GM12865 (cell line): ENCODE measurements at regions not wholly inside any gene's neighbourhood (a gene's known extent, or its start where the extent isn't known, plus 50 kb on each side); places are given as distances from the start of the nearest gene placed in this dataset.
"Not testable (repeated sequence)": the region's sequence is repeated elsewhere in the genome, so short reads cannot be mapped to it uniquely, and the experiment has no call there.

Source experiments
- DNase-seq: peaks from one replicate; pipeline ENCODE4 v3.0.0; 2010; ENCODE audit warnings: low read depth
- H3K4me3 ChIP-seq: 2 replicates; pipeline ENCODE4 v1.5.1; 2011; ENCODE audit warnings: mild to moderate bottlenecking, low read depth, low read length, control low read depth
- TF ChIP-seq, protein P1 (sequence below): IDR thresholded peaks from 2 replicates; pipeline ENCODE4 v1.5.1; 2011; ENCODE audit warnings: low read length, control low read depth, low read depth, inconsistent platforms; ENCODE audit not compliant: insufficient read depth; ENCODE audit errors: missing control alignments

DNA sequence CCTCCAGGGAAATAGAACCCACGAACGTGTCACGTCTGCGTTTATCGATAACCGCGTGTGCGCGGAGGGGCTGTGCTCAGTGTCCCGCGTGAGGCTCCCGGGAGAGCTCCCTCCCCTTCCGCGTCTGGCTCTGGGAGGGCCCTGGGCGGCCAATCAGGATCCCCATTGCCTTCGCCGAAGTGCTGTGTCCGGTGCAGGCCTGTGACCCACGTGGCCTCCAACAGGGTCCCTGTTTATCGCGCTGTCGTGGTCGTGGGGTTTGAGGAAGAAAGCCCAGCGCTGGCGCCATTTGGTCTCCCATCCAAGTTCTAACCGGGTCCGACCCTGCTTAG is 345.6 kb downstream of the ADGRD1 start:
- not testable (repeated sequence) for DNase-seq, H3K4me3 ChIP-seq

DNA sequence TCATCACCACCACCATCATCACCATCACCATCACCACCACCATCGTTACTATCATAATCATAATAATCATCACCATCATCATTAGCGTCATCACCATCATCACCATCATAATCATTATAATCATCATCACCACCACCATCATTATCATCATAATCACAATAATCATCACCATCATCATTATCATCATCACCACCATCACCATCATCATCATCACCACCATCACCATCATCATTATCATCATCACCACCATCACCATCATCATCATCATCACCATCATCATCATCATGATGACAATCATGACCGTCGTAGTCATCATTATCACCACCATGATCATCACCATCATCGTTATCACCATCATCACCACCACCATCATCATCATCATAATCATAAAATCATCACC is 349.9 kb downstream of the ADGRD1 start:
- H3K4me3 ChIP-seq, DNase-seq: not testable (repeated sequence)

DNA sequence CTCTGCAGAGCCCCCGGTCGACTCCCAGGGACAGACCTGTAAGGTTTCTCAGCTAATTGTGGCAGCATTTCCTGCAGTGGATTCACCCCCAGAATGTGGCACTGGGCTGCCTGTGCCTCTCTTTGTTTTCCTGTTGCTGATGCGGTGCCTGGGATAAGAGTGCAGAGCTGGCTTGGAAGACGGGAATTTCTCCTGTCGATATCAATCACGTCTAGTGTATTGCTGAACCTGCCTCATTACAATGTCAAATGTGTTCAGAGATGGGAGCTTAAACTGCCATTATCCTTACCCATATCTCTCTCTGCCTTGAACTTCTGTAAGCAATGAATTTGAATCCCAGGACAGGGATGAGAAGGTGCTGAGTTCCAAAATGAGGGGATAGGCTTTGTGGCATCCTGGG is 350.9 kb downstream of the ADGRD1 start:
- not testable (repeated sequence) for DNase-seq

DNA sequence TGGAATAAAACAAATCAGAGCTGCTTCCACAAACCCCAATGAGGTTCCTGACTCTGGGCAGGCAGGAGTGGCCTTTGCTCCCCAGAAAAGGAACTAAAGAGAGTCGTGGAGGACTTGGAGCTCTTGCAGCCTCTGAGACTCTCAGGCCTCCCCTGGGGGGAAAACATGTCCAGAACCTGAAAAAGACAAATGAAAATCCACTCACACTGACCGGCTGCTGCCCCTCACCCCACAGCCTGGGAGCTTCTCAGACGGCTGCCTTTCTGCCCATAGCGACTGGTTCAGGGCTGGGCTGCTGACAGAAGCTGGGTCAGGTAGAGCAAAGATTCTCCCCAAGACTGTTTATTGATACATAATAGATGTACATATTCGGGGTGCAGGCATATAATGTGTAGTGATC is 356.0 kb downstream of the ADGRD1 start:
- TF ChIP-seq, protein P1, sequence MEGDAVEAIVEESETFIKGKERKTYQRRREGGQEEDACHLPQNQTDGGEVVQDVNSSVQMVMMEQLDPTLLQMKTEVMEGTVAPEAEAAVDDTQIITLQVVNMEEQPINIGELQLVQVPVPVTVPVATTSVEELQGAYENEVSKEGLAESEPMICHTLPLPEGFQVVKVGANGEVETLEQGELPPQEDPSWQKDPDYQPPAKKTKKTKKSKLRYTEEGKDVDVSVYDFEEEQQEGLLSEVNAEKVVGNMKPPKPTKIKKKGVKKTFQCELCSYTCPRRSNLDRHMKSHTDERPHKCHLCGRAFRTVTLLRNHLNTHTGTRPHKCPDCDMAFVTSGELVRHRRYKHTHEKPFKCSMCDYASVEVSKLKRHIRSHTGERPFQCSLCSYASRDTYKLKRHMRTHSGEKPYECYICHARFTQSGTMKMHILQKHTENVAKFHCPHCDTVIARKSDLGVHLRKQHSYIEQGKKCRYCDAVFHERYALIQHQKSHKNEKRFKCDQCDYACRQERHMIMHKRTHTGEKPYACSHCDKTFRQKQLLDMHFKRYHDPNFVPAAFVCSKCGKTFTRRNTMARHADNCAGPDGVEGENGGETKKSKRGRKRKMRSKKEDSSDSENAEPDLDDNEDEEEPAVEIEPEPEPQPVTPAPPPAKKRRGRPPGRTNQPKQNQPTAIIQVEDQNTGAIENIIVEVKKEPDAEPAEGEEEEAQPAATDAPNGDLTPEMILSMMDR, result no peak
- no peak for DNase-seq
- H3K4me3 ChIP-seq, result no peak overlapping the region

More for the DNA sequence above, 350.9 kb downstream of the ADGRD1 start:
- H3K4me3 ChIP-seq, result not testable (repeated sequence)

DNA sequence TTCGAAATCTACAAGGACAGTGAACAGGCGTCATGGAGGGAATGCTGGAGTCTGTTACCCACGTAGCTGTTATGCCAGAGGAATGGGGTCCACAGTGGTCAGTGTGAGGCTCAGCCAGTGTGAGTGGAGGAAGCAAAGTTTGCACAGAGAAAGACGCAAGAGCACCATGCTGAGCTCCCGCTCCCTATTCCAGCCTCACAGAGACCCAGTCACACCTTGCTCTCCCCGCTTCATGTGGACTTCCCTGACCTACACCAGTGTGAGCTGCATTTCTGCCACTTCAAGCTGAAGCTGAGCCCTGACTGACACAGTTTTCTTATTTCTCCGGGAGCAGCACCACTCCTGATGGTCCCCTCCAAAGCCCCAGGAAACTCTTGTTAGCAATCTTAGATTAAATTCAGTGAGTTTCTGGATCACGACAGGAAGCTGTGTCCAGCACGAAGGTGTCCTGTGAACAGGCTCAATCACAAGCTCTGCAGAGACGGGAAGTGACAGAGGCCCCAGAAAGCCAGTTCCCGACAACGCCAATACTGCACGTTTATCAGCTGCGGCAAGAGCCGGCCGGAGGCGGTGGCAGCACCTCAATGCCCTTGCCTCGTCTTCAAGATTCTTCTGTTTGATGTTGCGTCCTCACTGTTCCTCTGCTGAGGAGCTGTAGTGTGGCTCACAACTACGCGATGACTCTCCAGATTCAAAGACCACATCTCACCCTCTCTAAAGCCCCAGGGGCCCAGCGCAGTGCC is 356.7 kb downstream of the ADGRD1 start:
- DNase-seq, H3K4me3 ChIP-seq: not testable (repeated sequence)

DNA sequence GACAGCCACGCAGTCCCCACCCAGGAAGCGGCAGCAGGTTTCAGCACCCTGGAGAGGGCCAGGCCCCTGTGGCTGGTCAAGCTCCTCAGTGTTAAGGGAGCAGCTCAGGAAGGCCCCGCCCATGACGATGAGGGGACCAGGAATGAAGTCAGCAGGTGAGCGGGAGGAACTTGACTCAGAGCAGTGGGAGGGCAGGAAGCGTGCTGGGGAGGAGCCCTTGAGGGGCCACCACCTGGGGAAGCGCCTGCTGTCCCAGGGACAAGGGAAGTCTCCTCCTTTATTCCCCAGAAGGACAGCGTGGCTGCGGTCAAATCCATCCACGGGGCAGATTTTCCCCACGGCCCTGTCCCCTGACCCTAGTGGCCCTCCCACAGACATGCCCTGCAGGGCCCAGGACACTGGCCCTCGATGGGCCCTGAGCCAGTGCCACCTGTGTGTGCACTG is 357.6 kb downstream of the ADGRD1 start:
- DNase-seq, H3K4me3 ChIP-seq: not testable (repeated sequence)

DNA sequence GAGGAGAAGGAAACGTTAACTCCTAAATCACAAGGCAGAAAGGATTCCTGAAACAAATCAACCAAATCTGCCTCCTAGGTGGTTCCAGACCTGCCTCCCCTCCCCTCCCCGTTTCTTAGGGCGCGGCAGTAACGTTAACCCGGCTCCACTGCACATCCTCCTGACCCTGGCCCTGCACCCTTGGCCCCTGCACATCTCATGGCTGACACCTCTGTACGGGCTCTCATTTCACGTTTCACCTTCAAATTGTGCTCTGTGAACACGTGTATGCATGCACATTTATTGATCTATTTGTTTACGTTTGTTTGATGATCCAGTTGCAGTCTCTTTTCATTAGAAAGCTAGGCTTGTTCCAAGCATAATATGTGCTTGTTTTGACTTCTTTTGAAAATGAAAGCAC is 358.1 kb downstream of the ADGRD1 start:
- H3K4me3 ChIP-seq, result no peak overlapping the region
- DNase-seq, result no peak
- TF ChIP-seq, protein P1, result no peak

DNA sequence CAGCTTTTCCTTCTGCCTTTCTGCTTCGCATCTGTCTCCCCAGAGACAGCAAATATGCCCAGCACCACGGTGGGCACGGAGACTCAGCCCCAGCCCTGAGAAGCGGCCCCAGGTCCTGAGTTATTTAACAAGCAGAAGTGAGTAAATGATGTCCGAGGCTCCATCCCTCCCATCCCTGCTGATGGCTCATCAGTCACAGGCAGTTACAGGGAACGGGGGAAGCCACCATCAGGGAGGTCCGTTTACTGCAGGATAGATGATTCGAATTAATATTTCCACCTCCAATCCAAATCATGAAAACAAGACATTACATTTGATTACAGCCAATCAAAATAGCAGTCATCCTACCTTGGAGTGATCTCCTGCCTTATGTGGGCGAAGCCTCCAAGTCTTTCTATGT is 358.7 kb downstream of the ADGRD1 start:
- H3K4me3 ChIP-seq, DNase-seq: not testable (repeated sequence)

DNA sequence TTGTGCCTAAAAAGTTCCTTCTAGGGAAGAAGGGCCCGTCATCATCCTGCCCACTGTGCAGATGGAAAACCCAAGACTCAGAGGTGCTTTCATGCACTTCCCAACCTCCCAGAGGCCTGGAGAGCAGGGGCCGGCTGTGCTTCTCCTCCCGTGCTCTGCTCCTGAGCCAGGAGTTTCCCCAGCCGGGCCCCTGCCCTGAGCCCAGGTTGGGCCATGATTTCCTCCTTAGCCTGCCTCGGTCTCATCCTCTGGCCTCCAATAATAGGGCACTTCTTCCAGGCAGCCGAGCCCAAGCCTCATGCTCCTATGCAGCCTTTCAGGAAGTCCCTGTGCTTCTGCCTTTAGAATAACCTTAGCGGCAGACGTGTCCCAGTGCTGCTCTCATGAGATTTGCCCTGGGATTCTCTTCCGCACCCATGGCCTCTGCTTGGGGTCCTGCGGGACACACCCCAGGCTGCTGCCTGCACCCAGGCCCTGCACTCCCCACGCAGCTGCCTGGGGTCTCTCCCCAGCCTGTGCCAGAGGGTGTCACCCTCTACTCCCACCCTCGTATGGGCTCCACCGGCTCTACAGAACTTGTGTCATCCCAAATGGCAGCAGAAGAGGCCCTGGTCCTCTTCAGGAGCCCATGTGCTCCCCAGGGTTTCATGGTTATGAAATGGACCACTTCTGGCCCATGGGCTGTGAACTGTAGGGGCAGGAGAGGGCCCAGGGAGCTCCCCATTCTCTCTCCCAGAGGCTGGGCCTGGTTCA is 359.3 kb downstream of the ADGRD1 start:
- H3K4me3 ChIP-seq, result no peak overlapping the region
- TF ChIP-seq, protein P1, result no peak
- no peak for DNase-seq

DNA sequence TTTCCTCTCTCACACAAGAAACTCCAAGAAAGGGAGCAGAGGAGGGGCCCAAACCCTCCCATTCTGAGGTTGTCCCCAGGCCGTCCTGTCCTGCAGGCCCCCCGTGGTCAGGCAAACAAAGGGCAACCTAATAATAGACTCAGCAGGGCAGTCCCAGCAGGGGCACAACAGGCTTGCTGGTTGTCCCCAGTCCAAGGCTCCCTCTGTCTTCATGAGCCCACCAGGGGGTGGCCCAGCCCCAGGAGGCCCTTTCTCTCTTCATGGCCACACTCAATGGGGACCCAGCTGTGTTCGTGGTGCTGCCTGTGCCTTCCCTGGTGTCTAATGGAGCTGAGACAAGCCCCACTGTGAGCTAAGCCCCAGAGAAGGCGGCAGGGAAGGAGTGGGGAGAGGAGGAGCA is 359.9 kb downstream of the ADGRD1 start:
- no peak for DNase-seq
- TF ChIP-seq, protein P1, result no peak
- H3K4me3 ChIP-seq, result no peak overlapping the region
